ENCODE measurements at regions not wholly inside any gene's neighbourhood (a gene's known extent, or its start where the extent isn't known, plus 50 kb on each side); places are given as distances from the start of the nearest gene placed in this dataset.

- H3K4me3 Mint-ChIP-seq (ENCODE audit: unreplicated experiment), result no peak overlapping the region
- no peak overlapping the region for H3K27ac Mint-ChIP-seq (ENCODE audit: unreplicated experiment)
- TF ChIP-seq CTCF (IDR thresholded peaks at IDR 0.05), result no peak
- DNase-seq (ENCODE audit: extremely low spot score, unreplicated experiment), result no peak
- H3K36me3 Mint-ChIP-seq (ENCODE audit: unreplicated experiment), result no peaks in the 10 kb centered on the region
- peaks cover 15% of the 10 kb centered on the region for H3K27me3 Mint-ChIP-seq (ENCODE audit: unreplicated experiment)
- no peaks in the 10 kb centered on the region for H3K9me3 Mint-ChIP-seq (ENCODE audit: unreplicated experiment)
- no peaks in the 10 kb centered on the region for H3K4me1 Mint-ChIP-seq (ENCODE audit: unreplicated experiment)
Observed at GRCh38 chr17:72262766-72263165, 141.9 kb downstream of the SOX9 start.

- no peaks in the 10 kb centered on the region for H3K36me3 Mint-ChIP-seq (ENCODE audit: unreplicated experiment)
- peaks cover 17% of the 10 kb centered on the region for H3K27me3 Mint-ChIP-seq (ENCODE audit: unreplicated experiment)
- H3K4me1 Mint-ChIP-seq (ENCODE audit: unreplicated experiment), result no peaks in the 10 kb centered on the region
- TF ChIP-seq CTCF (IDR thresholded peaks at IDR 0.05), result no peak
- H3K27ac Mint-ChIP-seq (ENCODE audit: unreplicated experiment), result no peak overlapping the region
- H3K4me3 Mint-ChIP-seq (ENCODE audit: unreplicated experiment), result no peak overlapping the region
- no peaks in the 10 kb centered on the region for H3K9me3 Mint-ChIP-seq (ENCODE audit: unreplicated experiment)
- no peak for DNase-seq (ENCODE audit: extremely low spot score, unreplicated experiment)
Observed at GRCh38 chr17:72264682-72265405, 144.0 kb downstream of the SOX9 start.

DNA sequence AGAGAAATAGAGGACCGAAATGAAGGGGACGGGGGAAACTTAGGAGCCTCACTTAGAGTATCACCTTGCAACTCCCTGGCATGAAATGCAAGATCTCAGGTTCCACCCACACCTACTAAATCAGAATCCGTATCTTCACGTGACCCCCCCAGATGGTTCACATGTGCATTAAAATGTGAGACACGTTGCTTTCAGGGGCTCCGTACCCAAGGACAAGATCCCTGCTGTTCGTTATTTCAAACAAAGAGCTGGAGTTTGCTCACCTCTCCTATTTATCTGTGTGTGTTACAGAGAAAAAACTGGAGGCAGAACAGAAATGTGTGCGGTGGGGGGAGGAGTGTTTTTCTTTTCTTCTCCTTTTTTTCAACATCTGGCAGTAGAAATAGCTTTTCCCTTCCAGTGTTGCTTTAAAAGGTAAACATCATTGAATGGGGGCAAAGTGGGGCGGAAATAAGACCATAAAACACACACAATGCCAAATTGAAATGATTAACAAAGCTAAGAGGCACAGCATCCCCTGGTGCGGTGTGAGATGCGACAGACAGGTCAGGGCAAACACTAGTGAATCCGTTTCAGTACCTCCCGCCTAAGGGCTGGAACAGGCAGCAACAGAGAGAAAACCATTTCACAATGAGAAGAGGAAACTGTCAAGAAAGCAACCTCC lies 145.4 kb downstream of the SOX9 start:
- no peaks in the 10 kb centered on the region for H3K9me3 Mint-ChIP-seq (ENCODE audit: unreplicated experiment)
- DNase-seq (ENCODE audit: extremely low spot score, unreplicated experiment), result no peak
- H3K4me3 Mint-ChIP-seq (ENCODE audit: unreplicated experiment), result no peak overlapping the region
- no peak for TF ChIP-seq CTCF (IDR thresholded peaks at IDR 0.05)
- H3K4me1 Mint-ChIP-seq (ENCODE audit: unreplicated experiment), result no peaks in the 10 kb centered on the region
- H3K27me3 Mint-ChIP-seq (ENCODE audit: unreplicated experiment), result peaks cover 17% of the 10 kb centered on the region
- H3K27ac Mint-ChIP-seq (ENCODE audit: unreplicated experiment), result no peak overlapping the region
- no peaks in the 10 kb centered on the region for H3K36me3 Mint-ChIP-seq (ENCODE audit: unreplicated experiment)

GRCh38 chr17:72267601-72268000 lies 146.8 kb downstream of the SOX9 start:
- no peak for TF ChIP-seq CTCF (IDR thresholded peaks at IDR 0.05)
- no peaks in the 10 kb centered on the region for H3K9me3 Mint-ChIP-seq (ENCODE audit: unreplicated experiment)
- no peaks in the 10 kb centered on the region for H3K36me3 Mint-ChIP-seq (ENCODE audit: unreplicated experiment)
- H3K27ac Mint-ChIP-seq (ENCODE audit: unreplicated experiment), result no peak overlapping the region
- no peaks in the 10 kb centered on the region for H3K4me1 Mint-ChIP-seq (ENCODE audit: unreplicated experiment)
- peaks cover 17% of the 10 kb centered on the region for H3K27me3 Mint-ChIP-seq (ENCODE audit: unreplicated experiment)
- no peak for DNase-seq (ENCODE audit: extremely low spot score, unreplicated experiment)
- no peak overlapping the region for H3K4me3 Mint-ChIP-seq (ENCODE audit: unreplicated experiment)

GRCh38 chr17:72268431-72268830 lies 147.6 kb downstream of the SOX9 start:
- Mint-ChIP-seq H3K4me1 (ENCODE audit: unreplicated experiment) (no peaks in the 10 kb centered on the region), H3K4me3 (ENCODE audit: unreplicated experiment) (no peak overlapping the region), H3K27me3 (ENCODE audit: unreplicated experiment) (peaks cover 17% of the 10 kb centered on the region), H3K36me3 (ENCODE audit: unreplicated experiment) (no peaks in the 10 kb centered on the region), H3K9me3 (ENCODE audit: unreplicated experiment) (no peaks in the 10 kb centered on the region), H3K27ac (ENCODE audit: unreplicated experiment) (no peak overlapping the region)
- TF ChIP-seq CTCF (IDR thresholded peaks at IDR 0.05), result no peak
- no peak for DNase-seq (ENCODE audit: extremely low spot score, unreplicated experiment)
